B cell (primary cell): ENCODE measurements at regions not wholly inside any gene's neighbourhood (a gene's known extent, or its start where the extent isn't known, plus 50 kb on each side); places are given as distances from the start of the nearest gene placed in this dataset.

Source experiments
- ATAC-seq: fragments of 200-7000 bp; cut with Tn5 transposase; one replicate; pipeline ENCODE4 v1.10.0; 2021; ENCODE audit warnings: low read depth, mild to moderate bottlenecking, moderate number of reproducible peaks, moderate library complexity
- CTCF ChIA-PET: fragments of 350-600 bp; sonication (Branson Sonifier 250); formaldehyde crosslinking; loops from one replicate; lab custom pipeline; 2021; ENCODE audit warnings: antibody characterized with exemption, inconsistent platforms; lab: Charles Lee
- POLR2A ChIA-PET: fragments of 350-600 bp; sonication (Branson Sonifier 250); formaldehyde crosslinking; loops from one replicate; lab custom pipeline; 2021; ENCODE audit warnings: antibody characterized with exemption; lab: Charles Lee
- DNase-seq: peaks from one replicate; pipeline ENCODE4 v3.0.0; 2013
- H2AFZ ChIP-seq: 2 replicates; pipeline ENCODE4 v1.6.1; 2012; ENCODE audit warnings: mild to moderate bottlenecking, low read depth, low read length; ENCODE audit not compliant: insufficient read depth, poor library complexity, severe bottlenecking
- H3K27ac ChIP-seq, 2 donors: 1 replicate in 1 of 2; 2 replicates in 1 of 2; pipeline ENCODE4 v1.5.1; 2012 to 2013; ENCODE audit warnings: low read length in 2 of 2, mild to moderate bottlenecking in 2 of 2, moderate library complexity in 1 of 2
- H3K27me3 ChIP-seq, 4 experiments: fragments of 200-600 bp in 1 of 4; sonication (generic) in 1 of 4; replicated peaks in 1 of 4; 1 replicate in 2 of 4; 2 replicates in 2 of 4; pipeline versions ENCODE4 v1.6.1 to v1.7.0; 2013 to 2016; ENCODE audit warnings: low read length in 3 of 4, mild to moderate bottlenecking in 2 of 4, mixed read lengths in 1 of 4, moderate library complexity in 1 of 4; ENCODE audit not compliant: insufficient read depth in 4 of 4, control insufficient read depth in 3 of 4; ENCODE audit errors: control extremely low read depth in 1 of 4
- H3K36me3 ChIP-seq, 2 experiments: replicated peaks in 1 of 2; 1 replicate in 1 of 2; 2 replicates in 1 of 2; pipeline versions ENCODE4 v1.6.1 to v1.7.1; 2013; ENCODE audit warnings: low read length in 1 of 2; ENCODE audit not compliant: insufficient read depth in 2 of 2, control insufficient read depth in 1 of 2; ENCODE audit errors: control extremely low read depth in 1 of 2, extremely low read depth in 1 of 2
- H3K4me1 ChIP-seq, 2 donors: fragments of 200-600 bp in 1 of 2; sonication (generic) in 1 of 2; 1 replicate in 1 of 2; 2 replicates in 1 of 2; pipeline versions ENCODE4 v1.5.1 to v1.6.1; 2013 to 2017; ENCODE audit warnings: low read length in 2 of 2; ENCODE audit not compliant: control insufficient read depth in 2 of 2, insufficient read depth in 2 of 2
- H3K4me2 ChIP-seq: replicated peaks from 2 replicates; pipeline ENCODE3; 2012; ENCODE audit warnings: mild to moderate bottlenecking, low read depth, low read length; ENCODE audit not compliant: poor library complexity, severe bottlenecking
- H3K4me3 ChIP-seq, 5 experiments: fragments of 200-600 bp in 1 of 5; sonication (generic) in 1 of 5; 1 replicate in 3 of 5; 2 replicates in 2 of 5; pipeline versions ENCODE4 v1.5.1 to v1.7.0; 2011 to 2016; ENCODE audit warnings: low read length in 4 of 5, mild to moderate bottlenecking in 4 of 5, low read depth in 2 of 5, control low read depth in 1 of 5, moderate library complexity in 1 of 5; ENCODE audit not compliant: insufficient read depth in 1 of 5; ENCODE audit errors: control extremely low read depth in 1 of 5, extremely low read depth in 1 of 5
- H3K79me2 ChIP-seq: fragments of 200-600 bp; sonication (generic); one replicate; pipeline ENCODE4 v1.6.0; 2016; ENCODE audit warnings: low read length; ENCODE audit not compliant: control insufficient read depth, insufficient read depth
- H3K9ac ChIP-seq: fragments of 200-600 bp; sonication (generic); 2 replicates; pipeline ENCODE4 v1.6.1; 2017; ENCODE audit warnings: mild to moderate bottlenecking, low read length, moderate library complexity
- H3K9me3 ChIP-seq, 3 donors: one replicate each; pipeline versions ENCODE4 v1.6.1 to v1.7.1; 2013; ENCODE audit warnings: low read length in 2 of 3; ENCODE audit not compliant: control insufficient read depth in 2 of 3, insufficient read depth in 1 of 3; ENCODE audit errors: control extremely low read depth in 1 of 3
- H4K20me1 ChIP-seq: 2 replicates; pipeline ENCODE4 v1.6.0; 2012; ENCODE audit warnings: mild to moderate bottlenecking, low read length; ENCODE audit not compliant: insufficient read depth, control insufficient read depth, poor library complexity, severe bottlenecking
- H3K27ac Mint-ChIP-seq: one replicate; pipeline ENCODE4 v1.8.0; 2021; ENCODE audit warnings: mixed read lengths
- H3K27me3 Mint-ChIP-seq: one replicate; pipeline ENCODE4 v1.8.0; 2021; ENCODE audit warnings: mixed read lengths
- H3K4me1 Mint-ChIP-seq: one replicate; pipeline ENCODE4 v1.8.0; 2021; ENCODE audit warnings: mixed read lengths
- H3K4me3 Mint-ChIP-seq: one replicate; pipeline ENCODE4 v1.8.0; 2021; ENCODE audit warnings: mixed read lengths
- H3K9me3 Mint-ChIP-seq: one replicate; pipeline ENCODE4 v1.8.0; 2022; ENCODE audit warnings: mixed read lengths; ENCODE audit not compliant: insufficient read depth
- EZH2 ChIP-seq: IDR thresholded peaks from 2 replicates; pipeline ENCODE4 v1.6.1; 2012; ENCODE audit warnings: borderline replicate concordance, low read depth, mild to moderate bottlenecking, moderate library complexity, low read length; ENCODE audit not compliant: insufficient read depth, poor library complexity, severe bottlenecking
- WGBS: methylation state at CpG from one replicate; pipeline ENCODE4 v1.1.5; 2013; ENCODE audit warnings: missing lambda C conversion rate; ENCODE audit not compliant: insufficient coverage; 5-methylcytosine and 5-hydroxymethylcytosine counted together
- intact Hi-C: fragments of 100-400 bp; cut with micrococcal nuclease; formaldehyde crosslinking; loops from one replicate; pipeline ENCODE4 v1.10.0; 2022
- TF ChIP-seq, protein P1 (sequence below): fragments of 200-600 bp; IDR thresholded peaks from one replicate; pipeline ENCODE4 v1.8.0; 2022; ENCODE audit warnings: antibody characterized with exemption, mild to moderate bottlenecking

DNA sequence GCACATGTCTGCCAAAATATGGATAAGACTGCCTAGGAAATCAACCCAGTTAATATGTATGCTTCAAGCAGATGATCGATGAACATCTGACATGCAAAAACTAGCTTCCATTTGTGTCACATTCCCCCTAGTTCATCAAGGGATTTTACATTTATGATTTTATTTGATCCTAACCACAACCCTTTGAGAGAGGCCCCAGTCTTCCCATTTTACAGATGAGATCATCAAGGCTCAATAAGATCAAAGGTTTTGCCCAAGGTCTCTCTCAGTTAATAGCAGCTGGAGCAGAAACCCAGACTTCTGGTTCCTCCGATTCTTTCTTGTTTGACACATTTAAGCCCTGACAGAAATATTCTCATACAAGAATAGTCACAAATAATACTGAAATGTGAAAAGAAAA, 107.7 kb upstream of the PPP2R5A start:
- POLR2A ChIA-PET, result no interaction called here
- Mint-ChIP-seq H3K4me1 (no peaks in the 10 kb centered on the region), H3K4me3 (no peak overlapping the region), H3K27me3 (no peaks in the 10 kb centered on the region), H3K27ac (no peak overlapping the region), H3K9me3 (no peaks in the 10 kb centered on the region)
- Histone ChIP-seq H3K9me3 (no peaks in the 10 kb centered on the region), H3K4me1 (no peaks in the 10 kb centered on the region), H3K4me3 (no peak overlapping the region), H3K27me3 (no peaks in the 10 kb centered on the region), H3K79me2 (no peaks in the 10 kb centered on the region), H2AFZ (no peak overlapping the region), H3K36me3 (no peaks in the 10 kb centered on the region), H3K9ac (no peak overlapping the region), H3K4me2 (no peak overlapping the region), H4K20me1 (no peaks in the 10 kb centered on the region), H3K27ac (no peak overlapping the region)
- DNase-seq (no peak), ATAC-seq (no peak)
- intact Hi-C loops, result no loop called here
- CTCF ChIA-PET, result no interaction called here
- no CpG with 5 or more reads among the region's 2 CpGs for WGBS
- TF ChIP-seq EZH2, result no peak
- TF ChIP-seq, protein P1, sequence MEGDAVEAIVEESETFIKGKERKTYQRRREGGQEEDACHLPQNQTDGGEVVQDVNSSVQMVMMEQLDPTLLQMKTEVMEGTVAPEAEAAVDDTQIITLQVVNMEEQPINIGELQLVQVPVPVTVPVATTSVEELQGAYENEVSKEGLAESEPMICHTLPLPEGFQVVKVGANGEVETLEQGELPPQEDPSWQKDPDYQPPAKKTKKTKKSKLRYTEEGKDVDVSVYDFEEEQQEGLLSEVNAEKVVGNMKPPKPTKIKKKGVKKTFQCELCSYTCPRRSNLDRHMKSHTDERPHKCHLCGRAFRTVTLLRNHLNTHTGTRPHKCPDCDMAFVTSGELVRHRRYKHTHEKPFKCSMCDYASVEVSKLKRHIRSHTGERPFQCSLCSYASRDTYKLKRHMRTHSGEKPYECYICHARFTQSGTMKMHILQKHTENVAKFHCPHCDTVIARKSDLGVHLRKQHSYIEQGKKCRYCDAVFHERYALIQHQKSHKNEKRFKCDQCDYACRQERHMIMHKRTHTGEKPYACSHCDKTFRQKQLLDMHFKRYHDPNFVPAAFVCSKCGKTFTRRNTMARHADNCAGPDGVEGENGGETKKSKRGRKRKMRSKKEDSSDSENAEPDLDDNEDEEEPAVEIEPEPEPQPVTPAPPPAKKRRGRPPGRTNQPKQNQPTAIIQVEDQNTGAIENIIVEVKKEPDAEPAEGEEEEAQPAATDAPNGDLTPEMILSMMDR, result no peak

DNA sequence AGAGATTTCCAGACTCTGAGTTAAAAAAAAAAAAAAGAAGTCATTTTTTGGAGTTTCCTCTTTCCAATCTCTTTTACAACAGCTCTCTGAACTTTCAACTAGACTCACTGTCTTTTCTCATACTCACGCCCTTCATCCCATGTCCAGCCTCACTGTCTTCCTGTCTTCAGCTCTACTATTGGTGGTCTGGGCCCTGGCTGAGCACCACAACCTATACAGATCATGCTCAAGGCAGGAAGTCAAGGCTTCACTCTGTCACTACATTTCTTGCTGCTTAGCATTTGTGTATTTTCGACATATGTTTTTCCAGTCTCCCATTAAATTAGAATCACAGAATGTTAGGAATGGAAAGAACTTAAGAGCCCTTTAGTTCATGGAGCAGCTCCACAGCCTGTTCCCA, 106.4 kb upstream of the PPP2R5A start:
- Histone ChIP-seq H3K36me3 (no peaks in the 10 kb centered on the region), H3K4me3 (no peak overlapping the region), H3K27me3 (no peaks in the 10 kb centered on the region), H4K20me1 (no peaks in the 10 kb centered on the region), H3K79me2 (no peaks in the 10 kb centered on the region), H3K4me2 (no peak overlapping the region), H2AFZ (no peak overlapping the region), H3K9me3 (no peaks in the 10 kb centered on the region), H3K27ac (no peak overlapping the region), H3K4me1 (no peaks in the 10 kb centered on the region), H3K9ac (no peak overlapping the region)
- ATAC-seq (no peak), DNase-seq (no peak)
- H3K4me1 Mint-ChIP-seq, result no peaks in the 10 kb centered on the region
- H3K9me3 Mint-ChIP-seq, result no peaks in the 10 kb centered on the region
- intact Hi-C loops, result no loop called here
- no peak overlapping the region for H3K27ac Mint-ChIP-seq
- POLR2A ChIA-PET, result no interaction called here
- H3K4me3 Mint-ChIP-seq, result no peak overlapping the region
- 80% methylated on average over 1 of the region's 2 CpGs for WGBS
- TF ChIP-seq EZH2, result no peak
- TF ChIP-seq, protein P1, result no peak
- H3K27me3 Mint-ChIP-seq, result no peaks in the 10 kb centered on the region
- CTCF ChIA-PET, result no interaction called here
